HUES48 (cell line): ENCODE measurements at regions not wholly inside any gene's neighbourhood (a gene's known extent, or its start where the extent isn't known, plus 50 kb on each side); places are given as distances from the start of the nearest gene placed in this dataset.
"Not testable (repeated sequence)": the region's sequence is repeated elsewhere in the genome, so short reads cannot be mapped to it uniquely, and the experiment has no call there.

Source experiments
- H3K27ac ChIP-seq: one replicate; pipeline ENCODE4 v1.7.0; 2013; ENCODE audit warnings: low read depth, low read length, inconsistent platforms
- H3K27me3 ChIP-seq: 2 replicates; pipeline ENCODE4 v1.6.1; 2013; ENCODE audit warnings: mild to moderate bottlenecking, low read length; ENCODE audit not compliant: control insufficient read depth, insufficient read depth
- H3K36me3 ChIP-seq: 2 replicates; pipeline ENCODE4 v1.6.1; 2013; ENCODE audit warnings: low read length; ENCODE audit not compliant: control insufficient read depth, insufficient read depth
- H3K4me1 ChIP-seq: 2 replicates; pipeline ENCODE4 v1.6.1; 2013; ENCODE audit warnings: mild to moderate bottlenecking, low read length; ENCODE audit not compliant: control insufficient read depth, insufficient read depth
- H3K4me3 ChIP-seq: 2 replicates; pipeline ENCODE4 v1.5.1; 2013; ENCODE audit warnings: mild to moderate bottlenecking, low read depth, low read length
- H3K9ac ChIP-seq: 2 replicates; pipeline ENCODE4 v1.6.1; 2013; ENCODE audit warnings: mild to moderate bottlenecking, low read depth, low read length, moderate library complexity
- H3K9me3 ChIP-seq: 2 replicates; pipeline ENCODE4 v1.6.1; 2013; ENCODE audit warnings: low read length; ENCODE audit not compliant: control insufficient read depth, insufficient read depth

GRCh38 chr11:45372414-45372813, 86.3 kb upstream of the SYT13 start:
- H3K36me3 ChIP-seq, H3K27me3 ChIP-seq, H3K27ac ChIP-seq, H3K4me3 ChIP-seq, H3K9me3 ChIP-seq, H3K4me1 ChIP-seq, H3K9ac ChIP-seq: not testable (repeated sequence)

DNA sequence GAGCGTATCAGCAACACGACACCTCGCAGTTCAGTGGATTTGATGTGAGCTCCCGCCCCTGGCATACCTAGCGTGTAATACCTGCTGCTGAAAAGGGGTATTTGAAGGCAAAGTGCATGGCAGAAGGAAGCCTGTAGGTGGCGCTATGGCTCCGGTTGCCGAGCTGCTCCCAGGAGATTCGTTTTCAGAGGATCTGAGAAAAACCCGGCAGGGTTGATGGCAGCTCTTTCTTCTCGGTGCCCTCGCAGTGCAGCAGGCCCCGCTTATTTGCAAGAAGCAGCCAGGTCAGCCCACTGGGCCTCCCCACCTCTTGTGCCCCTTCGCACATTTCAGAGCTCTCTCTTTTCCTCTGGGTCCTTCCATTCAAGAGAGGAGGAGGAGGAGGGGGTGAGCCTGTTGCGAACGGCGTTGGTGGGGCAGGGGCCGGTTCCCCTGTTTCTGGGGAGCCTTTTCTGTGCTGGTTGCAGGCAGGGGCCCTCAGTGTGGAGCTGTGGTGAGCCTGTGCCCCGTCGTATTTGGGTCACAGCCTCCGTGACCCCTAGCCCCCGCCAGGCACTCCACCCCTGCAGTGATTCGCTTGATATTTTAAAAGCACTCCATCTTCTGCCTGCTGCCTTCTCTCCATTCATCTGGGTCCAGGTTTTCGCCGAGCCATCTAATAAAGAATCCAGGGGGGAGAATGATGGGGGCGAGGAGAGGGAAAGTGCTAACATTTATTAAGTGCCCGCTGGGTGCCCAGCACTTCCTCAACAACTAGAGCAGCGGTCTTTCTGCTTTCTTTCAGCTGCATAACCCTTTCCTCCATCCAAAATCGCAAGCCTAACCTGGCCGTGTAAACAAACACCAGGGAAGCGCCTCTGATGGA, 85.3 kb upstream of the SYT13 start:
- no peaks in the 10 kb centered on the region for H3K9me3 ChIP-seq
- H3K27me3 ChIP-seq = peaks cover 4% of the 10 kb centered on the region; the same call in 1 of the 2 replicates
- peak overlapping the region; percentile 47 for H3K4me3 ChIP-seq
- no peaks in the 10 kb centered on the region for H3K36me3 ChIP-seq
- no peak overlapping the region for H3K9ac ChIP-seq
- H3K4me1 ChIP-seq = 0 out of 2 replicates have a peak, but pooled peaks cover 8% of the 10 kb centered on the region
- H3K27ac ChIP-seq = no peak overlapping the region

DNA sequence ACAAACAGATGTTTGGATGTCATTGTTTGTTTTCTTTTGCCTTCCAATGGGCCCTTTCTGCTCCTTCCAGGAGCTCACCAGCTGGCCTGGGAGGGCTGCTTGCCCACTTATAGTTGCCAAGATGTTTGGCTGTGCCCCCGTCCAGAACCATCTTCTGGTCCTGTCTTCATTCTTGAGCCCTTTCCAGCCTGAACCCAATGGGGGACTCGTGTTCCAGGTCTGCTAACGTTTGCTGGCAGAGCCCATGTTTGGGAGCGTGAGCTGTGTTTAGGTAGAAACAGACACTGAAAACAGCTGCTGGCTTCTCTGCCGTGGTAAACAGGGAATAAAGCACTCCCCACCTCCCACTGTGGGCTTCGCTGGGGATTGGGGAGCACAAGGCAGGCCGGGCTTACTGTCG, 83.2 kb upstream of the SYT13 start:
- H3K27ac ChIP-seq = no peak overlapping the region
- H3K27me3 ChIP-seq = peaks cover 4% of the 10 kb centered on the region
- H3K9me3 ChIP-seq = no peaks in the 10 kb centered on the region
- 0 out of 2 replicates have a peak, but pooled peaks cover 8% of the 10 kb centered on the region for H3K4me1 ChIP-seq
- no peaks in the 10 kb centered on the region for H3K36me3 ChIP-seq
- no peak overlapping the region for H3K4me3 ChIP-seq
- 0 out of 2 replicates have a peak overlapping the region, but pooled peaks have one; percentile 6 for H3K9ac ChIP-seq

DNA sequence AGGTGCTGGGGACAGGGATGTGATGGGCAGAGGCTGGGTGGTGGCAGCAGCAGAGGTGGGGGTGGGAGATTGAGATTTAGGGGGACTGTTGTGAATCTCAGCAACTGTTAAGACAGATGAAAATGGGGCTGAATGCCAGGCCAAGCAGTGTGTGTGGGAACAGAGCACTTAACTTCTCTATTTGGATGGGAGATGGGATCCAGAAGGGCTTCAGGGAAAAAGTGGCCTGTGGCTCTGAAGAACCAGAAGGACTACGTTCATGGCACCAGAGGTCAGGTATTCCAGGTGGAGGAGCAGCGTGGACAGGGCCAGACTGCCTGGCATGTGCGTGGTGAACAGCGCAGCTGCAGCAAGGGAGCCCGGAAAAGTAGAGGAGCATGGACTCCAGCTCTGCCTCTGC, 82.6 kb upstream of the SYT13 start:
- Histone ChIP-seq H3K27ac (no peak overlapping the region), H3K27me3 (peaks cover 4% of the 10 kb centered on the region), H3K4me1 (0 out of 2 replicates have a peak, but pooled peaks cover 8% of the 10 kb centered on the region), H3K9ac (no peak overlapping the region), H3K36me3 (no peaks in the 10 kb centered on the region), H3K9me3 (no peaks in the 10 kb centered on the region), H3K4me3 (no peak overlapping the region)

- Histone ChIP-seq H3K9ac (no peak overlapping the region; the same call in 1 of the 2 replicates), H3K4me3 (no peak overlapping the region)
Measured at GRCh38 chr11:45366619-45367190, 80.6 kb upstream of the SYT13 start.

GRCh38 chr11:45365961-45366618, 79.9 kb upstream of the SYT13 start:
- Histone ChIP-seq H3K4me3 (no peak overlapping the region), H3K27ac (no peak overlapping the region), H3K4me1 (0 out of 2 replicates have a peak, but pooled peaks cover 4% of the 10 kb centered on the region), H3K9ac (no peak overlapping the region), H3K9me3 (no peaks in the 10 kb centered on the region), H3K36me3 (no peaks in the 10 kb centered on the region), H3K27me3 (peaks cover 4% of the 10 kb centered on the region)

More at GRCh38 chr11:45366619-45367190, 80.6 kb upstream of the SYT13 start:
- H3K27me3 ChIP-seq = peaks cover 4% of the 10 kb centered on the region
- H3K4me1 ChIP-seq = 0 out of 2 replicates have a peak, but pooled peaks cover 6% of the 10 kb centered on the region
- no peak overlapping the region for H3K27ac ChIP-seq
- no peaks in the 10 kb centered on the region for H3K9me3 ChIP-seq
- H3K36me3 ChIP-seq = no peaks in the 10 kb centered on the region

DNA sequence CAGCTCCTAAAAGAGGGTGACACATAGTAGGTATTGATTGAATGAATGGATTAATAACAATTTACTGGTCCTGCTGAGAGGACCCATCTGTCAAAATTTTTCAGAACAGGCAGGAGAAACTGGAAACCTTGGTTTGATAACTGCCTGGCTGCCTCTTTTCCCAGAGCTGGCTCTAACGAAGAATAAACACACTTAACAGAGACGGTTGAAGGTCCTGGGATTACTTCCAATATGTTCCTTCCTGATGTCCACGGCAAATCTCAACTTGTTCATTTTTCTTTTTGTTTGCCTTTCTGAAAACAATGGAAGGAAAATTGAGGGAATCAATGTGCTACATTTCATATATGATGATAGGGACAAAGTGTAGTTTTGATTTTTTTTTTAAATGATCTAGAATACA, 76.5 kb upstream of the SYT13 start:
- Histone ChIP-seq H3K4me3 (no peak overlapping the region), H3K9ac (no peak overlapping the region), H3K27ac (no peak overlapping the region), H3K4me1 (no peaks in the 10 kb centered on the region), H3K36me3 (no peaks in the 10 kb centered on the region), H3K27me3 (no peaks in the 10 kb centered on the region; the same call in 1 of the 2 replicates), H3K9me3 (no peaks in the 10 kb centered on the region)

- Histone ChIP-seq H3K27ac (no peak overlapping the region), H3K36me3 (no peaks in the 10 kb centered on the region), H3K27me3 (no peaks in the 10 kb centered on the region; the same call in 1 of the 2 replicates), H3K9me3 (no peaks in the 10 kb centered on the region), H3K9ac (no peak overlapping the region), H3K4me1 (peaks cover 3% of the 10 kb centered on the region; the same call in 1 of the 2 replicates), H3K4me3 (no peak overlapping the region)
Measured at GRCh38 chr11:45361551-45361950, 75.4 kb upstream of the SYT13 start.

- Histone ChIP-seq H3K27me3 (no peaks in the 10 kb centered on the region), H3K9me3 (no peaks in the 10 kb centered on the region), H3K4me3 (peak overlapping the region; percentile 81), H3K27ac (peak overlapping the region; percentile 43), H3K4me1 (peaks cover 38% of the 10 kb centered on the region), H3K9ac (no peak overlapping the region; the same call in 1 of the 2 replicates), H3K36me3 (no peaks in the 10 kb centered on the region)
Measured at GRCh38 chr11:45355706-45356041, 69.5 kb upstream of the SYT13 start.

GRCh38 chr11:45354976-45355705, 69.0 kb upstream of the SYT13 start:
- Histone ChIP-seq H3K27ac (peak overlapping the region; percentile 43), H3K9ac (no peak overlapping the region; the same call in 1 of the 2 replicates), H3K9me3 (no peaks in the 10 kb centered on the region), H3K4me1 (peaks cover 43% of the 10 kb centered on the region), H3K27me3 (no peaks in the 10 kb centered on the region), H3K36me3 (no peaks in the 10 kb centered on the region), H3K4me3 (peak overlapping the region; percentile 81)
